GM12878 (cell line): ENCODE measurements at regions not wholly inside any gene's neighbourhood (a gene's known extent, or its start where the extent isn't known, plus 50 kb on each side); places are given as distances from the start of the nearest gene placed in this dataset.

ENCODE experiments used
- BHLHE40 ChIP-seq, 2 experiments: fragments of 450-650 bp in 1 of 2; IDR thresholded peaks; 2 replicates each; pipeline ENCODE4 v1.6.1; 2011 to 2017; ENCODE audit warnings: low read depth in 2 of 2, borderline replicate concordance in 1 of 2, improper control_type of control experiment in 1 of 2, low read length in 1 of 2, mild to moderate bottlenecking in 1 of 2
- BRCA1 ChIP-seq: IDR thresholded peaks from 2 replicates; pipeline ENCODE4 v1.6.1; 2011; ENCODE audit warnings: low read depth, low read length, improper control_type of control experiment
- CBFB ChIP-seq: IDR thresholded peaks from 2 replicates; pipeline ENCODE4 v1.6.1; 2016; ENCODE audit warnings: antibody characterized with exemption, low read depth
- CBX5 ChIP-seq: sonication (generic); IDR thresholded peaks from 2 replicates; pipeline ENCODE4 v1.6.1; 2016; ENCODE audit warnings: low read depth, moderate library complexity, mild to moderate bottlenecking, inconsistent platforms
- CHD1 ChIP-seq: IDR thresholded peaks from 2 replicates; pipeline ENCODE4 v1.6.1; 2012; ENCODE audit warnings: low read depth, low read length, improper control_type of control experiment
- CHD4 ChIP-seq: fragments of 200-600 bp; sonication (generic); IDR thresholded peaks from 2 replicates; pipeline ENCODE4 v1.6.1; 2016; ENCODE audit warnings: mild to moderate bottlenecking
- EGR1 ChIP-seq, 2 experiments: IDR thresholded peaks; 1 replicate in 1 of 2; 2 replicates in 1 of 2; pipeline ENCODE4 v1.6.1; 2011 to 2012; ENCODE audit warnings: low read depth in 2 of 2, low read length in 2 of 2, borderline replicate concordance in 1 of 2, mild to moderate bottlenecking in 1 of 2, moderate library complexity in 1 of 2
- ESRRA ChIP-seq: IDR thresholded peaks from 2 replicates; pipeline ENCODE4 v1.6.1; 2012; ENCODE audit warnings: mild to moderate bottlenecking, low read length, improper control_type of control experiment
- FOS ChIP-seq: IDR thresholded peaks from 3 replicates; pipeline ENCODE4 v1.6.1; 2011; ENCODE audit warnings: borderline replicate concordance; ENCODE audit not compliant: insufficient read length; ENCODE audit errors: extremely low read depth
- GABPA ChIP-seq: IDR thresholded peaks from 2 replicates; pipeline ENCODE4 v1.6.1; 2014; ENCODE audit warnings: antibody characterized with exemption, low read depth, mild to moderate bottlenecking, inconsistent platforms
- HDGF ChIP-seq: fragments of 450-650 bp; IDR thresholded peaks from 2 replicates; pipeline ENCODE4 v1.6.1; 2016; ENCODE audit warnings: antibody characterized with exemption
- RAD21 ChIP-seq: IDR thresholded peaks from 2 replicates; pipeline ENCODE4 v1.6.1; 2011; ENCODE audit warnings: mild to moderate bottlenecking, low read depth, low read length, moderate library complexity; ENCODE audit not compliant: insufficient read depth
- RB1 ChIP-seq: fragments of 450-650 bp; formaldehyde crosslinking; IDR thresholded peaks from 2 replicates; pipeline ENCODE4 v1.6.1; 2017; ENCODE audit warnings: mild to moderate bottlenecking, borderline replicate concordance
- RCOR1 ChIP-seq: conservative IDR thresholded peaks from 2 replicates; pipeline ENCODE4 v1.6.1; 2012; ENCODE audit warnings: low read depth, low read length, improper control_type of control experiment
- RELA ChIP-seq: fragments of 450-650 bp; IDR thresholded peaks from 2 replicates; pipeline ENCODE4 v1.8.0; 2014; ENCODE audit warnings: borderline replicate concordance; ENCODE audit not compliant: partially characterized antibody
- SUZ12 ChIP-seq: fragments of 200-600 bp; sonication (generic); IDR thresholded peaks from one replicate; pipeline ENCODE4 v1.6.1; 2018; ENCODE audit warnings: antibody characterized with exemption, mild to moderate bottlenecking; ENCODE audit not compliant: unreplicated experiment
- TARDBP ChIP-seq: IDR thresholded peaks from 2 replicates; pipeline ENCODE4 v1.6.1; 2016; ENCODE audit warnings: borderline replicate concordance
- TCF3 ChIP-seq: IDR thresholded peaks from 2 replicates; pipeline ENCODE4 v1.6.1; 2012; ENCODE audit warnings: low read depth, mild to moderate bottlenecking, low read length, borderline replicate concordance; ENCODE audit not compliant: insufficient read depth
- ZNF207 ChIP-seq: fragments of 450-650 bp; IDR thresholded peaks from 2 replicates; pipeline ENCODE4 v1.6.1; 2014; ENCODE audit warnings: antibody characterized with exemption, mild to moderate bottlenecking, borderline replicate concordance
- ZNF384 ChIP-seq: IDR thresholded peaks from 2 replicates; pipeline ENCODE4 v1.6.1; 2012; ENCODE audit warnings: low read depth, mild to moderate bottlenecking, low read length, improper control_type of control experiment, borderline replicate concordance
- ZZZ3 ChIP-seq: IDR thresholded peaks from 2 replicates; pipeline ENCODE4 v1.6.1; 2011; ENCODE audit warnings: low read depth; ENCODE audit not compliant: control insufficient read depth, insufficient read length
- TF ChIP-seq, protein P1 (sequence below): IDR thresholded peaks from 2 replicates; pipeline ENCODE4 v1.6.1; 2011; ENCODE audit warnings: mild to moderate bottlenecking, low read depth, low read length, moderate library complexity; ENCODE audit not compliant: insufficient replicate concordance
- TF ChIP-seq, protein P2 (sequence below): fragments of 450-650 bp; conservative IDR thresholded peaks from 2 replicates; pipeline ENCODE4 v1.6.1; 2017; ENCODE audit warnings: mild to moderate bottlenecking, moderate library complexity
- TF ChIP-seq, protein P3 (sequence below): fragments of 450-650 bp; IDR thresholded peaks from 2 replicates; pipeline ENCODE4 v1.6.1; 2018; ENCODE audit warnings: borderline replicate concordance, mild to moderate bottlenecking; ENCODE audit not compliant: partially characterized antibody
- TF ChIP-seq, protein P4 (sequence below): fragments of 450-650 bp; IDR thresholded peaks from 2 replicates; pipeline ENCODE4 v1.6.1; 2016; ENCODE audit warnings: mild to moderate bottlenecking

DNA sequence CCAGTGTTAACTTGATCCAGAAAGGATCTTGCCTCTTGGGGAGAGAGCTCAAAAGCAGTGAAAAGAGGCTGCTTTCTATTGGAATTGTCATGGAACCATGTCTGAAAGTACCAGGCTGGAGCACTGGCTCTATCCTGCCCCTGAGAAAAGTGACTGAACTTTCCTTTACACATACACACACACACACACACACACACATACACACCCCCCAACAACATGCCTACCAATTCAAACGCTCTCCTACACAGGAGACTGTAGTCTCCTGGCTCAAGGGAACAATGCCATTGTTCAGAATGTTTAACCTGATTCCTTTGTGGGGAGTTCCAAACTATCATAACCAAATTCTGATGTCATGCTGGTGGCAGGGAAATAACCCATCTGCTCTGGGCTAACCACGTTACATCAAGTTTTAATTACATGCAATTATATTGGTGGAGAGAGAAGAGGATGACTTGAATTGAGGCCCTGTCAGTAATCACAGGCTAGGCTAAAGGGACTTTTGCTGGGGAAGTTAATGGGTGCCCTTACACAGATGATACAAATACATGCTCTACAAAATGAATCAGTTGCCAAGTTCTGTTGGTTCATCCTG is 52.3 kb upstream of the DUSP10 start (continued):
- TF ChIP-seq FOS: no peak
- TF ChIP-seq RB1: no peak
- TF ChIP-seq RAD21: no peak
- no peak; the same call in 1 of the 2 replicates for TF ChIP-seq ZNF207
- TF ChIP-seq ZNF384: no peak
- TF ChIP-seq TARDBP: no peak
- no peak for TF ChIP-seq CHD4
- TF ChIP-seq RCOR1: no peak
- no peak for TF ChIP-seq BRCA1
- no peak for TF ChIP-seq ESRRA
- TF ChIP-seq, protein P1, sequence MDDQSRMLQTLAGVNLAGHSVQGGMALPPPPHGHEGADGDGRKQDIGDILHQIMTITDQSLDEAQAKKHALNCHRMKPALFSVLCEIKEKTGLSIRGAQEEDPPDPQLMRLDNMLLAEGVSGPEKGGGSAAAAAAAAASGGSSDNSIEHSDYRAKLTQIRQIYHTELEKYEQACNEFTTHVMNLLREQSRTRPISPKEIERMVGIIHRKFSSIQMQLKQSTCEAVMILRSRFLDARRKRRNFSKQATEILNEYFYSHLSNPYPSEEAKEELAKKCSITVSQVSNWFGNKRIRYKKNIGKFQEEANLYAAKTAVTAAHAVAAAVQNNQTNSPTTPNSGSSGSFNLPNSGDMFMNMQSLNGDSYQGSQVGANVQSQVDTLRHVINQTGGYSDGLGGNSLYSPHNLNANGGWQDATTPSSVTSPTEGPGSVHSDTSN: peak; percentile 36
- TF ChIP-seq, protein P2, sequence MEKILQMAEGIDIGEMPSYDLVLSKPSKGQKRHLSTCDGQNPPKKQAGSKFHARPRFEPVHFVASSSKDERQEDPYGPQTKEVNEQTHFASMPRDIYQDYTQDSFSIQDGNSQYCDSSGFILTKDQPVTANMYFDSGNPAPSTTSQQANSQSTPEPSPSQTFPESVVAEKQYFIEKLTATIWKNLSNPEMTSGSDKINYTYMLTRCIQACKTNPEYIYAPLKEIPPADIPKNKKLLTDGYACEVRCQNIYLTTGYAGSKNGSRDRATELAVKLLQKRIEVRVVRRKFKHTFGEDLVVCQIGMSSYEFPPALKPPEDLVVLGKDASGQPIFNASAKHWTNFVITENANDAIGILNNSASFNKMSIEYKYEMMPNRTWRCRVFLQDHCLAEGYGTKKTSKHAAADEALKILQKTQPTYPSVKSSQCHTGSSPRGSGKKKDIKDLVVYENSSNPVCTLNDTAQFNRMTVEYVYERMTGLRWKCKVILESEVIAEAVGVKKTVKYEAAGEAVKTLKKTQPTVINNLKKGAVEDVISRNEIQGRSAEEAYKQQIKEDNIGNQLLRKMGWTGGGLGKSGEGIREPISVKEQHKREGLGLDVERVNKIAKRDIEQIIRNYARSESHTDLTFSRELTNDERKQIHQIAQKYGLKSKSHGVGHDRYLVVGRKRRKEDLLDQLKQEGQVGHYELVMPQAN: no peak
- no peak for TF ChIP-seq CHD1
- peak; percentile 37; the same call in 1 of the 2 replicates for TF ChIP-seq TCF3
- TF ChIP-seq, protein P3, sequence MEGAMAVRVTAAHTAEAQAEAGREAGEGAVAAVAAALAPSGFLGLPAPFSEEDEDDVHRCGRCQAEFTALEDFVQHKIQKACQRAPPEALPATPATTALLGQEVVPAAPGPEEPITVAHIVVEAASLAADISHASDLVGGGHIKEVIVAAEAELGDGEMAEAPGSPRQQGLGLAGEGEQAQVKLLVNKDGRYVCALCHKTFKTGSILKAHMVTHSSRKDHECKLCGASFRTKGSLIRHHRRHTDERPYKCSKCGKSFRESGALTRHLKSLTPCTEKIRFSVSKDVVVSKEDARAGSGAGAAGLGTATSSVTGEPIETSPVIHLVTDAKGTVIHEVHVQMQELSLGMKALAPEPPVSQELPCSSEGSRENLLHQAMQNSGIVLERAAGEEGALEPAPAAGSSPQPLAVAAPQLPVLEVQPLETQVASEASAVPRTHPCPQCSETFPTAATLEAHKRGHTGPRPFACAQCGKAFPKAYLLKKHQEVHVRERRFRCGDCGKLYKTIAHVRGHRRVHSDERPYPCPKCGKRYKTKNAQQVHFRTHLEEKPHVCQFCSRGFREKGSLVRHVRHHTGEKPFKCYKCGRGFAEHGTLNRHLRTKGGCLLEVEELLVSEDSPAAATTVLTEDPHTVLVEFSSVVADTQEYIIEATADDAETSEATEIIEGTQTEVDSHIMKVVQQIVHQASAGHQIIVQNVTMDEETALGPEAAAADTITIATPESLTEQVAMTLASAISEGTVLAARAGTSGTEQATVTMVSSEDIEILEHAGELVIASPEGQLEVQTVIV: no peak
- TF ChIP-seq ZZZ3: no peak
- peak; percentile 29 for TF ChIP-seq CBX5
- peak; percentile 47 to 70; a peak in 3 of 4 replicates for TF ChIP-seq BHLHE40 (IDR thresholded peaks at IDR 0.05; ENCODE audit: borderline replicate concordance in 1 of 2, low read depth in 2 of 2, low read length in 1 of 2)
- peak; percentile 54 for TF ChIP-seq HDGF
- no peak for TF ChIP-seq EGR1 (IDR thresholded peaks at IDR 0.05; ENCODE audit: borderline replicate concordance in 1 of 2, low read depth in 2 of 2, low read length in 2 of 2)
- peak; percentile 73 for TF ChIP-seq RELA
- TF ChIP-seq, protein P4, sequence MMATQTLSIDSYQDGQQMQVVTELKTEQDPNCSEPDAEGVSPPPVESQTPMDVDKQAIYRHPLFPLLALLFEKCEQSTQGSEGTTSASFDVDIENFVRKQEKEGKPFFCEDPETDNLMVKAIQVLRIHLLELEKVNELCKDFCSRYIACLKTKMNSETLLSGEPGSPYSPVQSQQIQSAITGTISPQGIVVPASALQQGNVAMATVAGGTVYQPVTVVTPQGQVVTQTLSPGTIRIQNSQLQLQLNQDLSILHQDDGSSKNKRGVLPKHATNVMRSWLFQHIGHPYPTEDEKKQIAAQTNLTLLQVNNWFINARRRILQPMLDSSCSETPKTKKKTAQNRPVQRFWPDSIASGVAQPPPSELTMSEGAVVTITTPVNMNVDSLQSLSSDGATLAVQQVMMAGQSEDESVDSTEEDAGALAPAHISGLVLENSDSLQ: peak; percentile 88
- no peak for TF ChIP-seq SUZ12
- TF ChIP-seq CBFB: peak; percentile 92
- no peak for TF ChIP-seq GABPA
